ENCODE measurements at regions not wholly inside any gene's neighbourhood (a gene's known extent, or its start where the extent isn't known, plus 50 kb on each side); places are given as distances from the start of the nearest gene placed in this dataset.

GRCh38 chr6:156471000-156471399 lies 306.2 kb upstream of the ARID1B start:
- no peaks in the 10 kb centered on the region for H3K79me2 ChIP-seq (ENCODE audit: control insufficient read depth, insufficient read depth, low read length)

DNA sequence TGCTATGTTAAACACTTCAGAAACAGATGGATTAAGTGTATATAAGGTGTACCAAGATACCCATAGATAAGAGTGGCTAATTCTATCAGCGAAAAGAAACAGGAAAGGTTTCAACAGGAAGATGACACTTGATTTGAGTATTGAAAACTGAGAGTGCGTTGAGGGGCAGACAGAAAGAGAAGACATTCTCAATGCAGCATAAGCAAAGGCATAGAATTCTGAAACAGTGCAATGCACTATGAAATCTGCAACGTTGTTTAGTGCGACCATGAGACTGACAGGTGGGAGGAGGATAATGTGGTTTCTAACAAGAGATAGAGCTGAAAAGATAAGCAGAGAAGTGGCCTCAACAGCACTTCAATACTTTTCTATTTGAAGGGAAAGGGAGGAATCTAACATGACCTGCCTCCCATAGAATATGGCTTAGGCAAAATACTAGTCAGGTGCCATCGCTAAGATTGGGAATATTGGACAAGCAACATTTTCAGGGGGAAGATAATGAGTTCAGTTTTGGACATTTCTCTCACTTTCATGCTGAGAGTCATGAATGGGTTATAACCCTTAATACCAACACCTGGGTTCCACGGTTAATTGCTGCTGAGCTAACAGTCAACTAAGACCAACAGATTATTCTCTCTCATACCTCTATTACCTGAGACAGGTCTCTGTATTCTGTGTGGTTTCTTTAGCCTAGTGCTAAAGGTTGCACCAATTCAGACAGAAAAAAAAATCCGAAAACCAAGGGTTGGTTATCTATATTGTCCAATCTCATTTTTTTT lies 312.9 kb upstream of the ARID1B start:
- FAIRE-seq (no peak), DNase-seq (ENCODE audit: low read depth, low spot score) (no peak)
- Histone ChIP-seq H2AFZ (ENCODE audit: control insufficient read depth, low read length) (no peak overlapping the region), H4K20me1 (ENCODE audit: control insufficient read depth, extremely low read depth, insufficient read depth, low read length) (no peaks in the 10 kb centered on the region), H3K4me3 (ENCODE audit: control insufficient read depth in 2 of 3, extremely low read depth in 1 of 3, insufficient read depth in 2 of 3, low read depth in 1 of 3, low read length in 3 of 3) (no peak overlapping the region), H3K9me1 (ENCODE audit: control insufficient read depth, extremely low read depth, insufficient read depth, low read length) (no peaks in the 10 kb centered on the region), H3K36me3 (ENCODE audit: control insufficient read depth in 2 of 2, extremely low read depth in 1 of 2, insufficient read depth in 2 of 2, low read length in 2 of 2) (no peaks in the 10 kb centered on the region), H3K27me3 (ENCODE audit: control insufficient read depth, extremely low read depth, insufficient read depth, low read length) (no peaks in the 10 kb centered on the region), H3K79me2 (ENCODE audit: control insufficient read depth, insufficient read depth, low read length) (no peaks in the 10 kb centered on the region), H3K4me2 (ENCODE audit: control insufficient read depth, extremely low read depth, insufficient read depth, low read depth, low read length) (no peak overlapping the region), H3K27ac (ENCODE audit: control insufficient read depth, insufficient read depth, low read length) (no peak overlapping the region), H3K9ac (ENCODE audit: control insufficient read depth, extremely low read depth, insufficient read depth, low read length) (no peak overlapping the region), H3K9me3 (ENCODE audit: control insufficient read depth, low read depth, low read length) (no peaks in the 10 kb centered on the region), H3K4me1 (ENCODE audit: control insufficient read depth, extremely low read depth, insufficient read depth, low read length) (no peaks in the 10 kb centered on the region)
- TF ChIP-seq EZH2 (IDR thresholded peaks at IDR 0.05; ENCODE audit: low read length) (no peak), CTCF (optimal IDR thresholded peaks at IDR 0.05 in 1 of 3, IDR thresholded peaks at IDR 0.05 in 1 of 3, conservative IDR thresholded peaks at IDR 0.05 in 1 of 3; ENCODE audit: extremely low read depth in 1 of 3, insufficient read depth in 2 of 3, low read length in 3 of 3) (no peak)
- dilution Hi-C loops (cut with MboI; ENCODE audit: extremely low pct_ligation_motif_present, low sequenced_read_pairs): no loop called here

More at GRCh38 chr6:156471000-156471399, 306.2 kb upstream of the ARID1B start:
- no peak for FAIRE-seq
- Histone ChIP-seq H3K4me2 (ENCODE audit: control insufficient read depth, extremely low read depth, insufficient read depth, low read depth, low read length) (no peak overlapping the region), H4K20me1 (ENCODE audit: control insufficient read depth, extremely low read depth, insufficient read depth, low read length) (no peaks in the 10 kb centered on the region), H3K9me1 (ENCODE audit: control insufficient read depth, extremely low read depth, insufficient read depth, low read length) (no peaks in the 10 kb centered on the region), H3K36me3 (ENCODE audit: control insufficient read depth in 2 of 2, extremely low read depth in 1 of 2, insufficient read depth in 2 of 2, low read length in 2 of 2) (no peaks in the 10 kb centered on the region), H3K9ac (ENCODE audit: control insufficient read depth, extremely low read depth, insufficient read depth, low read length) (no peak overlapping the region), H3K27me3 (ENCODE audit: control insufficient read depth, extremely low read depth, insufficient read depth, low read length) (no peaks in the 10 kb centered on the region), H2AFZ (ENCODE audit: control insufficient read depth, low read length) (no peak overlapping the region), H3K27ac (ENCODE audit: control insufficient read depth, insufficient read depth, low read length) (no peak overlapping the region), H3K4me3 (ENCODE audit: control insufficient read depth in 2 of 3, extremely low read depth in 1 of 3, insufficient read depth in 2 of 3, low read depth in 1 of 3, low read length in 3 of 3) (no peak overlapping the region), H3K4me1 (ENCODE audit: control insufficient read depth, extremely low read depth, insufficient read depth, low read length) (no peaks in the 10 kb centered on the region), H3K9me3 (ENCODE audit: control insufficient read depth, low read depth, low read length) (no peaks in the 10 kb centered on the region)
- TF ChIP-seq EZH2 (IDR thresholded peaks at IDR 0.05; ENCODE audit: low read length): no peak
- no peak for TF ChIP-seq CTCF (optimal IDR thresholded peaks at IDR 0.05 in 1 of 3, IDR thresholded peaks at IDR 0.05 in 1 of 3, conservative IDR thresholded peaks at IDR 0.05 in 1 of 3; ENCODE audit: extremely low read depth in 1 of 3, insufficient read depth in 2 of 3, low read length in 3 of 3)
- DNase-seq (ENCODE audit: low read depth, low spot score): no peak
- dilution Hi-C loops (cut with MboI; ENCODE audit: extremely low pct_ligation_motif_present, low sequenced_read_pairs): no loop called here

Measured in keratinocyte (primary cell).